ENCODE measurements at regions not wholly inside any gene's neighbourhood (a gene's known extent, or its start where the extent isn't known, plus 50 kb on each side); places are given as distances from the start of the nearest gene placed in this dataset.
"Not testable (repeated sequence)": the region's sequence is repeated elsewhere in the genome, so short reads cannot be mapped to it uniquely, and the experiment has no call there.

DNA sequence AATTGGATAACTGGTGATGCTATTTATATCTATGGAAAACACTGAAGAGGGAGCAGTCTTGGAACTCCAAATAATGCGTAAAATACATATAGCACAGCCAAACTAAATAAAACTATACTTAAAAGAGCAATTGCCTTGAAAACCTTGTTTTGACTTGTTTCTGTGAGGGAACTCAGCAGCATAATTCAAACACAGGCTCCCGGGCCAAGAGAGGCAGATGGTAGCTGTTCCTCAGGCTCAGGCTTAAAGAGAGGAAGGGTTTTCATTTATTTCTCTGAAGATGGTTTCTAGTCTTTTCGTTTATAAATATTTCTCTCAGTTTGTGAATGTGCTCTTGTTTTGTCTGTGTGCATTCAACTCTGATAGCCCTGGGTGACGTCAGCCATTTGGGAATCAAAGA, 82.4 kb downstream of the FANCF start:
- no peaks in the 10 kb centered on the region for H3K27me3 ChIP-seq
- DNase-seq (no peak), ATAC-seq (no peak)
- intact Hi-C loops (cut with DNase I; ENCODE audit: low total_unique reads): no loop called here
- no peak overlapping the region for H3K27ac ChIP-seq
- in situ Hi-C loops (cut with MboI; ENCODE audit: low sequenced_read_pairs in 4 of 4): loop anchor here in 2 of 4 donors (10.0 kb wide), 1 partner anchor 208 kb away; the partner anchor contains the start of gene SLC17A6 (in 2 of the 2)
- no peaks in the 10 kb centered on the region for H3K36me3 ChIP-seq
- H3K4me3 ChIP-seq: no peak overlapping the region
- no peak for TF ChIP-seq CTCF (IDR thresholded peaks at IDR 0.05 in 4 of 5, conservative IDR thresholded peaks at IDR 0.05 in 1 of 5)
- TF ChIP-seq POLR2A (IDR thresholded peaks at IDR 0.05): no peak
- no peaks in the 10 kb centered on the region for H3K4me1 ChIP-seq
- H3K9me3 ChIP-seq: no peaks in the 10 kb centered on the region

- H3K4me1 ChIP-seq: no peaks in the 10 kb centered on the region
- in situ Hi-C loops (cut with MboI; ENCODE audit: low sequenced_read_pairs in 4 of 4): loop anchor here in 3 of 4 donors (10.0 kb wide), 1 partner anchor 205 kb away; the partner anchor contains the start of gene SLC17A6 (in 3 of the 3)
- peak in 4 of 5 experiments; percentile 20 to 52 (median 38) for TF ChIP-seq CTCF (IDR thresholded peaks at IDR 0.05 in 4 of 5, conservative IDR thresholded peaks at IDR 0.05 in 1 of 5)
- TF ChIP-seq POLR2A (IDR thresholded peaks at IDR 0.05): no peak
- no peaks in the 10 kb centered on the region for H3K9me3 ChIP-seq
- DNase-seq (no peak), ATAC-seq (no peak)
- intact Hi-C loops (cut with DNase I; ENCODE audit: low total_unique reads): loop anchor here (1.0 kb wide), 1 partner anchor 206 kb away; no protein-coding TSS in a partner anchor
- H3K27ac ChIP-seq: no peak overlapping the region
- no peaks in the 10 kb centered on the region for H3K27me3 ChIP-seq
- H3K36me3 ChIP-seq: no peaks in the 10 kb centered on the region
- no peak overlapping the region for H3K4me3 ChIP-seq
Observed at GRCh38 chr11:22539821-22540256, 85.8 kb downstream of the FANCF start.

DNA sequence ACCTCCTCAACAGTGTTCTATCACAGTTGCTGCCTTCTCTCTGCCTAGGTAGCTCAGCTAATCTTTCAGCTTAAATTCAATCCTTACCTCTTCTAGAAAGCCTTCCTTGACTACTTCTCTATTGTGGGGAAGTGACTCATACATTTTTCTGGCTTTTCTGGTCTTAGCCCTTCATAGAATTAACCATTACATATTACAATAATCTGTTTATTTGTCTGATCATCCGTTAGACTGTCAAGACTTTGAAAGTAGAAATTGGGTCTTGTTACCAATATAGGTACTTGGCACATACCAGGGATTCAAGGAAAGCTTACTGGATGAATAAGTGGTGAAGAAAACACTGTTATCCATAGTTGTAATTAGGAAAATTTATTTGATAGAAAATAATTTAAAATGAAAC, 89.6 kb downstream of the FANCF start:
- no peaks in the 10 kb centered on the region for H3K27me3 ChIP-seq
- in situ Hi-C loops (cut with MboI; ENCODE audit: low sequenced_read_pairs in 4 of 4) (loop anchor here in 1 of 4 donors (10.0 kb wide), 1 partner anchor 201 kb away; the partner anchor contains the start of gene SLC17A6), intact Hi-C loops (cut with DNase I; ENCODE audit: low total_unique reads) (no loop called here)
- no peaks in the 10 kb centered on the region for H3K4me1 ChIP-seq
- H3K36me3 ChIP-seq: no peaks in the 10 kb centered on the region
- no peaks in the 10 kb centered on the region for H3K9me3 ChIP-seq
- TF ChIP-seq CTCF (IDR thresholded peaks at IDR 0.05 in 4 of 5, conservative IDR thresholded peaks at IDR 0.05 in 1 of 5): no peak
- no peak for TF ChIP-seq POLR2A (IDR thresholded peaks at IDR 0.05)
- no peak overlapping the region for H3K4me3 ChIP-seq
- no peak for ATAC-seq
- DNase-seq: no peak
- no peak overlapping the region for H3K27ac ChIP-seq

GRCh38 chr11:22528612-22529429, 96.8 kb downstream of the FANCF start:
- in situ Hi-C loops (cut with MboI; ENCODE audit: low sequenced_read_pairs in 4 of 4); H3K9me3 ChIP-seq; ATAC-seq; intact Hi-C loops (cut with DNase I; ENCODE audit: low total_unique reads); H3K4me1 ChIP-seq; H3K27ac ChIP-seq; H3K27me3 ChIP-seq; H3K4me3 ChIP-seq; H3K36me3 ChIP-seq; DNase-seq: not testable (repeated sequence)

- TF ChIP-seq POLR2A (IDR thresholded peaks at IDR 0.05): no peak
- TF ChIP-seq CTCF (IDR thresholded peaks at IDR 0.05 in 4 of 5, conservative IDR thresholded peaks at IDR 0.05 in 1 of 5): no peak
- H3K4me3 ChIP-seq: no peak overlapping the region
- DNase-seq (no peak), ATAC-seq (no peak)
- no peaks in the 10 kb centered on the region for H3K9me3 ChIP-seq
- no peak overlapping the region for H3K27ac ChIP-seq
- no peaks in the 10 kb centered on the region for H3K4me1 ChIP-seq
- no peaks in the 10 kb centered on the region for H3K36me3 ChIP-seq
- no peaks in the 10 kb centered on the region for H3K27me3 ChIP-seq
- intact Hi-C loops (cut with DNase I; ENCODE audit: low total_unique reads) (no loop called here), in situ Hi-C loops (cut with MboI; ENCODE audit: low sequenced_read_pairs in 4 of 4) (no loop called here)
Observed at GRCh38 chr11:22522225-22522624, 103.4 kb downstream of the FANCF start.

Measured in gastrocnemius medialis (tissue), 4 donors.